ENCODE measurements at regions not wholly inside any gene's neighbourhood (a gene's known extent, or its start where the extent isn't known, plus 50 kb on each side); places are given as distances from the start of the nearest gene placed in this dataset.

DNA sequence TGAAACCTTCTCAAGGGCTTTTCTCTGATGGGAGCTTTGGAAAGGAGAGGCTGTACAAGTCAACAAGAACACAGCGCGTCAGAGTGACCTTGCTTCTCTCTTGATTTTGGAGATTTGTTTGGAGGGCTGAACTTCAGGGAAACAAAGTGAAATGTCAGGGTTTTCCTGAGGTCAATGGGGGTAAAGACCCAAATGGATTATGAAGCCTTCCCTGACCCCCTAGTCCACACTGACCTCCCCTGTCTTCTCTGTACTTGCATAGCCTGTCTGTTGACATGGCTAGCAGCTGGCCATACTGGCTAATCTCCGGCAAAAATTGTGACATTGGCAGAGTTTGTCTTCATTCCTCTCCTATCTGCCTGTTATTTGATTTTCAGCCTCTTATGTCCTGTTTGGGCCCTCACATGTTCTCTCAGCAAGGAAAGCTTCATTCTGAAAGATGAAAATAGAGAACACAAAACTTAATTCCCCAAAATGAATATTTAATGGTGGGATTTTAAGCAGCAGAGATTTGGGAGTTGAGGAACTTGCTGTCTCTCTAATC, 149.3 kb upstream of the HAAO start:
- TF ChIP-seq CTCF (conservative IDR thresholded peaks at IDR 0.05; ENCODE audit: low read length) = no peak
- no peak for TF ChIP-seq EZH2phosphoT487 (IDR thresholded peaks at IDR 0.05; ENCODE audit: borderline replicate concordance)

Measured in Loucy (cell line).